Fibroblast of skin of abdomen (primary cell): ENCODE measurements at regions not wholly inside any gene's neighbourhood (a gene's known extent, or its start where the extent isn't known, plus 50 kb on each side); places are given as distances from the start of the nearest gene placed in this dataset.
"Not testable (repeated sequence)": the region's sequence is repeated elsewhere in the genome, so short reads cannot be mapped to it uniquely, and the experiment has no call there.

Source experiments
- DNase-seq: peaks from one replicate; pipeline ENCODE4 v3.0.0-alpha.2; 2013

DNA sequence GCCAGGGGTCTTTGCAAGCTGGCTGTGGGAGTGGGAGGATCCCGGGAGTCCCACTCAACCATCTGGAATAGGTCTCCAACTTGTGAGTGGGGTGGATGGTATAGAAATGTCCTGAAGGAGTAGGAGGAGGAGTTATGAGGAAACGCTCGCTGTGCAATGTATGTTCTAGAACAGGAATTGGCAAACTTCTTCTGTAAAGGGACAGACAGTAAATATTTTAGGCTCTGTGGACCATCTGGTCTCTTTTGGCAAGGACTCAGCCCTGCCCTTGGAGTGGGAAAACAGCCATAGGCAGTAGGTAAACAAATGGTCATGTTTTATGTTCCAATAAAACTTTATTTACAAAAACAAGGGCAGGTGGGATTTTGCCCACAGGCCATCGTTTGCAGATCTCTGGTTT lies 149.2 kb downstream of the NPIPB5 start:
- no peak for DNase-seq

DNA sequence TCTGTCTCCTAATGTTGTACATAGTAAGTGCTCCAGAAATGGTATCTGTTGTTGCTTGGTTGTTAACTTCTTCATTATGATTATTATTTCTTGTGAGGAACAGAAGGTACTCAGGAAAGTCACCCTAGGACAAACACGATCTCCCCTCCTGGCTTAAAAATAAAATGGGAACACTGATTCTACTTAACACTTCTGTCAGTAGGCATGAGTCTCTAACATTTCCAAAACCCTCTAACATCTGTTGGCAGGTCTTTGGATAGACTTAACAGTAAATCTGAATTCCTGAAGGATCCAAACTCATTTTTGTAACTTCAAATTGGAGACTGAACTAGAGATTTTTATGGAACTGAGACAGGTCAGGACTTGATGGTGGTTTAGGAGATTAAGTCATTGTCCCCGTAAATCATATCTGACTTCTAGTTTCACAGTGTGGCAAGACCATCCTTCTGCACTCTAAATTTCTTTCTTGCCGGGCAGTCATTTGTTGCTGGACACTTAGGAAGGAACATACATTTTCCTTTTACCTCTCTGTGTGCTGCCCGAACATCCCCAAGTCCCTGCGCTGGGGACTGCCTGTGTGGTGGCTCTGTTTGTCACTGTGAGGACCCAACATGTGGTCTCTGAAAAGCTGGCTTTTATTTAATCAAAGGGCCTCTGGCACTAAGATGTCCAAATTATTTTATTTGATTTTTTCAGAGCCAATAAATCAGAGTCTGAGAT lies 149.9 kb downstream of the NPIPB5 start:
- no peak for DNase-seq

DNA sequence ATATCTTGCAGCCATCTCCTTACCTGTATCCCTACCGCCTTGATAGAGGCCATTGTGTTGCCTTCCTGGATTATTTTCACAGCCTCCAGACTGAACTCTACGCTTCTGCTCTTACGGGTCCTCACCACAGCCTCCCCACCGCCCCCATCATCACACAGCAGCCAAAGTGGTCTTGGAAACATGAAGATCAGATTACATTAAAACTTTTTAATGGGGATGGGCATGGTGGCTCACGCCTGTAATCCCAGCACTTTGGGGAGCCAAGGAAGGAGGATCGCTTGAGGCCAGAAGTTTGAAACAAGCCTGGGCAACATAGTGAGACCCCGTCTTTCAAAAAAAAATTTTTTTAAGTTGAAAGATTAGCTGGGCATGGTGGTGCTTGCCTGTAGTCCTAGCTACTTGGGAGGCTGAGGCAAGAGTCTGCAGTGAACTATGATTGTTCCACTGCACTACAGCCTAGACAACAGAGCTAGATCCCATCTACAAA lies 150.5 kb downstream of the NPIPB5 start:
- no peak for DNase-seq

DNA sequence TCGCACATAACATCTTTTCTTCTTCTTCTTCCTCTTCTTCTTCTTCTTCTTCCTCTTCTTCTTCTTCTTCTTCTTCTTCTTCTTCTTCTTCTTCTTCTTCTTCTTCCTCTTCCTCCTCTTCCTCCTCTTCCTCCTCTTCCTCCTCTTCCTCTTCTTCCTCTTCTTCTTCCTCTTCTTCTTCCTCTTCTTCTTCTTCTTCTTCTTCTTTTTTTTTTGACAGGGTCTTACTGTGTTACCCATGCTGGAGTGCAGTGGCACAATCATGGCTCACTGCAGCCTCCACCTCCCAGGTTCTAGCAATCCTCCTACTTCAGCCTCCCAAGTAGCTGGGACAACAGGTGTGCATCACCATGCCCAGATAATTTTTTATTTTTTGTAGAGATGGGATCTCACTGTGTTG lies 151.0 kb upstream of the HS3ST2 start:
- DNase-seq, result not testable (repeated sequence)

DNA sequence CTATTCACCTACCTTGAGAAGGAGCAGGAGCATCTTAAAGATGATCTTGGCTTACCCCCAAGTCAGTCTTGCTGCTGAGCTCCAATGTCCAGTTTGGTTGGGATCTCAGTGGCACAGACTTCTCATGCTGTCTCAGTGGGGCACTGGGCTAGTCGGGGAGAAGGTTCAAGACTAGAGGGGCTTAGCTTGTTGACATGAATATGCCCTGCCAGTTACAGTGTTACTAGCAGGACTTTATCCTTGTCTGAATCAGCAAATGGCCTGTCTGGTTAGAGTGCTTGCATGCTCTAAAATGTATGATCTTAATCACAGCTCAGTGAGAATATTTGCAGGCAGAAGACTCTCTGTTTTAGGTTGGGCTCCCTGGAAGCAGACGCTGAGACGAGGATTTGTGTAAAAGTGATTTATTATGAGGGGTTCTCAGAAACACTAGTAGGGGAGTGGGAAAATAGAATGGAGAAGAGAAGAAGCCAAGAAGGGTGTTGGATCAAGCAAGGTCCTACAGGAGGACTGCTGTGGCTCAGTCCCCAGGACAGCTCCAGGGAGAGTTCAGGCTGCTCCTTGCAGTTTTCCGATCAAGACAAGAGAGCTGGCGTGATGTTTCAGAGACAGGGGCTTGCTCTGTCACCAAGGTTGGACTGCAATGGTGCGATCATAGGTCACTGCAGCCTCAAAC lies 150.4 kb upstream of the HS3ST2 start:
- DNase-seq, result no peak

DNA sequence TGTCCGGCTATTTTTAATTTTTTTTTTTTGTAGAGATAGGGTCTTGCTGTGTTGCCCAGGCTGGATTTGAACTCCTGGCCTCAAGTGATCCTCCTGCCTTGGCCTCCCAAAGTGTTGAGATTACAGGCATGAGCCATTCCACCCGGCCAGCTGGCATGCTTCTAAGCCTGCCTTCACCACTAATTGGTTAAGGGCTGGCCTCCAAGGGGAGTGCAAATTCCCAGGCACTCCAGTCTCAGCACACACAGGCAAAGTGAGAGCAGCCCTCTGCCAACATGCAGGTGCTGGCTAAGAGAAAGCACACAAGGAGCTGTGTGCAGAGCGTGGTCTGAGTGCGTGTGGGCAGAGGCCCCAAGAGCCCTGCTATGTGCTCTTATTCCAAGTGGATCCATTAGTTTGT lies 149.8 kb upstream of the HS3ST2 start:
- no peak for DNase-seq

DNA sequence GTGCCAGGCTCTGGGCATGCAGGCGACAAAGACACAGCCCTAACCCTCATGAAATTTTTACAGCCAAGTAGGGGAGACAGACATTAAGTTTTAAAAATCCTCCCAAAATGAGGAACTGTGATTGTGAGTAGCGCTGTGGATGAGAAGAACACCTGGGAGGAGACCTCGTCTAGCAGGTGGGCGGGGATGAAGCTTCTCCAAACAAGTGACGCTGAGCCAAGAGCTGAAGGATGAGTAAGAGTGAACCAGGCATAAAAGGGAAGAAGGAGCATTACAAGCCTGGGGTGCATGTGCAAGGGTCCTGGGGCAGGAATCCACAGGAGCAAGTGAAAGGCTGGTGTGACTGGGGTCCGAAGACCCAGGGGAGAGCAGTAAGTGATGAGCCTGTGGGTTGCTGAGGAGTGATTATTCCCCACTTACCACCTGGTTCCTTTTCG lies 149.4 kb upstream of the HS3ST2 start:
- no peak for DNase-seq

DNA sequence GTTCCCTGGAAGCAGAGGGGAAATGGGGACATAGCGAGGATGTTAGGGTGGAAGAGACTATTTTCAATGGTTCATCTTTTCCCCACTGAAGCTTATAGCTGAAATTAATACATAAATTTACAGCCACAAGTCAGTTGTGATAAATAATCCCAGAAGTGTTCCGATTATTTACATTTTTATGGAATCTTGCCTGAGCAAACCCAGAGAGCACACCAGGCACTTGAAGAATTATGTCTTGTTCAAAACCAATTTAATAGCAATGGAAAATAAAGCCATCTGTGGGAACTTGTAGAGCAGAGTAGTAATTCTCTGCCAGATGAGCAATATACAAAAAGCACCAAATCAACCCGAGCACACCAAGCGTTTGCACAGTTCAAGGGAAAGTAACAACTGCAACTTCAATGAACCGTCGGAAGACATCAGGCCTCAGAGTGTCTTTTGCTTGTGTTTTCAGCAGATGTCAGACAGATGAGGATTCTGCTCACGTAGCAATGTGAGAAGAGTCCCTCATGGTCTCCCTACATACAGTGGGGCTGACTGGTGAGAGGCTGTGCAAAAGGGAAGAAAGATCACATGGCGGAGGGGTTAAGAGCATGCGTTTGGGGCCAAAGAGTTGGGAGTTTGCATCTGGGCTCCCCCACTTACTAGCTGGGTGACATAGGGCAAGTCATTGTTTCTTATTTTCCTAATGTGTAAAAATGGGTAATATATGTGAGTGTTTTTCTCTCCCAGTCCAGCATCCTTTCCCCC lies 148.7 kb upstream of the HS3ST2 start:
- DNase-seq, result no peak

DNA sequence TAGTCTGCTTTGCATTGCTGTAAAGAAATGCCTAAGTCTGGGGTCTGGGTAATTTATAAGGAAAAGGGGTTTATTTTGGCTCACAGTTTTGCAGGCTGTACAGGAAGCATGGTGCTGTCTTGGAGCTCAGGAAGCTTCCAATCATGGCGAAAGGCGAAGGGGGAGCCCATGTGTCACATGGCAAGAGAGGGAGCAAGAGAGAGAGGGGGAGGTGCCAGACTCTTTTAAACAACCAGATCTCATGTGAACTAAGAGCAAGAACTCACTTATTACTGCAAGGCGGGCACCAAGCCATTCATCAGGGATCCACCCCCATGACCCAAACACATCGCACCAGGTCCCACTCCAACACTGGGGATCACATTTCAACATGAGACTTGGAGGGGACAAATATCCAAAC lies 148.2 kb upstream of the HS3ST2 start:
- no peak for DNase-seq

DNA sequence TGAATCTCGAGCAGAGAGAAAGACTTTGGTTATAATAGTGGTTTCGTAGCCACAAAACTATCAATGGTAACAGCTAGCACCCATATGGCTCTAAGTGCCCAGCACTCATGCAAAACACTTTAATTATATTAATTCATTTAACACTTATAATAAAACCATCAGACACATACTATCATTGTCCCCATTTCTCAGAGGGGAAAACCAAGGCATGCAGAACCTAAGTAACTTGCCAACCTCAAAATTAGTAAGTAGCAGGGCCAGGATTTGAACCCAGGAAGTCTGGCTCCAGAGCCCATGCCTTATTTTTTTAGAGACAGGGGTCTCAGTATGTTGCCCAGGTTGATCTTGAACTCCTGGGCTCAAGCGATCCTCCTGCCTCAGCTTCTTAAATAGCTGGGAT lies 145.6 kb upstream of the HS3ST2 start:
- DNase-seq, result no peak

DNA sequence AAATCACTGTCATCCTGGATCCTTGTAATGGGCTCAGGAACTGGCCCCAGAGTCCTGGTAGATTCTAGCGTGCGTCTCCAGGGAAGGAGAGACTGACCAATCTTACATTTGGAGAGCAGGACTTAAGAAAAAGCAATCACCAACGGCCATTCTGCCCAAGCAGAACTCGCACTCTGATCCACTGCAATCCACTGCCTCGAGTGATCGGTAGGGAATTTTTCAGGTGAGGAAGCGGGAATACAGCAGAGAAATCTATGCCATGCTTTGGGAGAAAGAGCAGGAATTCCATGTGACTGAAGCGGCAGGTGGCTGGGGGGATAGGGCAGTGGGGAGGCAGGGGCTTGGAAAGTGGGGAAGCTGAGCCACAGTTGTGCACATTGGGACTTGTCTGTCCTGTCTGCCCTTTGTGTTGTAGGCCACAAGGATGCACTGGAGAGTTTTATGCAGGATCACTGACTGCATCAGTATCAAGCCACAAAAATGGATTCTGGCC lies 143.9 kb upstream of the HS3ST2 start:
- DNase-seq, result no peak

DNA sequence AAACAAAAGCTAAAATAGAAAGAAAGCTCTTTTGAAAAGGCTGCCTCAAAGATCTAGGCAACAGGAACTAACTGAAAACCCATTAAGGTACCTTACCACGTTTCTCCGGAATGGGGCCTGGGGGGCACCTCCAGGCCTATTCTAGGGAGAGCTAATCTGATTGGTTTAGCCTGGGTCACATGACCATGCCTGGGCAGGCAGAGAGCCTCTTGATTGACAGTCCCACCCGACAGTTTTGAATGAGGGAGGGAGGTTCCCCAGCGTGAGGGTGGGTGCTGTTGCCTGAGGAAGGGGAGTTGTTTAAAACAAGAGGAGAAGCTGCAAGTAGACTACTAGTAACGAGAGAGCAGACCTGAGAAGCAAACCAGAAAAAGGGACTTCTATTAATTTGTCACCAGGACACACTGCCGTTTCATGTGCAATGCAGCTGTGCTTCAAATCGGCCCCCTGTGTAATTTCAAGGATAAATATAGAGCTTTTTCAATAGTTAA lies 143.4 kb upstream of the HS3ST2 start:
- no peak for DNase-seq

DNA sequence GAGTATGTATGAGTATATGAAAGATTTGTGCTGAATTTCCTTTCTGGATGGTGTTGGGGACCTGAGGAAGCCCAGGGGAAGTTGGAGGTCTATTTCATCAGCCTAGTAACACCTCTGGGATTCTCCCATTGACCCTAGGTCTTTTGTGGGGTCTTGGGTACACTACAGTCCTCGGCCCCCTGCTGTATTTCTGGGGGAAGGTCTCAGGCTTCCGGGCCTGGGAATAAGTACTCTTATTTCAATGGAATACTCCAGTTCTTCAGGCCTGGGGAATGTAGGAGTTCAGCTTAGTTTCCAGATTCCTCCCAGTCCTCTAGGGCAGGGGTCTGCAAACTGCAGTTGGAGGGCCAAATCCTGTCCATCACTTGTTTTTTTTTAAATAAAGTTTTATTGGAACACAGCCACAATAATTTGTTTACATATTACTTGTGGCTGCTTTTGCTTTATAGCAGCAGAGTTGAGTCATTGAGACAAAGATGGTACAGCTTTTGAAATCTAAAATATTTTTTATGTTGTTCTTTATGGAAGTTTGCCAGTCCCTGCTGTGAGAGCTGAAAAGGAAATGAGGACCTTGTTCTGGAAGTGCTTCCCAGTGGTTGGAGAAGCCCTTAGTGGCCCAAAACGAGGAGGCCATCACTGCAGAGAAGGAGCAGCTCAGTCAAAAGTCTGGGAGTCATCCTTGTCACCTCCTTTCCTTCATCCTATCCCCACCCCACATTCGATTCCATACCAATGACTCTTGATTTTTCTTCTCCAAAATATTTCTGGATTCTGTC lies 142.5 kb upstream of the HS3ST2 start:
- DNase-seq, result no peak

DNA sequence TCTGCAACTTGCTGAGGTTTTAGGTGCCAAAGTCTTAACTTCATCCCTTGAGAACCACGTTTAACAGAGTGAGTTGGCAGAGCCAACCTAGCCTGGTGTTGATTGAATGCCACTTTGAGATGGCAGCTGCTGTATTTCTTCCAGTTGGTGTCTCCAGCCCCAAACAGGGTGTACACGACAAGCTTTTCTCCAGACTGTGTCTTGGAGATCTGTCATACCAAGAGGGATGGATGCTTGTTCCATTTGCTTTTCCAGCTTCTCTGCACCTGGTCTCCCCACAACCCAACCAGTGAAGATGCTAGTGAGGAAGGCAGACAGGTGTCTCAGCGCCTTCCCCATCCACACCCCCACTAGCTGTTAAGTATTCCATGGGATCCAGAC lies 141.1 kb upstream of the HS3ST2 start:
- no peak for DNase-seq

DNA sequence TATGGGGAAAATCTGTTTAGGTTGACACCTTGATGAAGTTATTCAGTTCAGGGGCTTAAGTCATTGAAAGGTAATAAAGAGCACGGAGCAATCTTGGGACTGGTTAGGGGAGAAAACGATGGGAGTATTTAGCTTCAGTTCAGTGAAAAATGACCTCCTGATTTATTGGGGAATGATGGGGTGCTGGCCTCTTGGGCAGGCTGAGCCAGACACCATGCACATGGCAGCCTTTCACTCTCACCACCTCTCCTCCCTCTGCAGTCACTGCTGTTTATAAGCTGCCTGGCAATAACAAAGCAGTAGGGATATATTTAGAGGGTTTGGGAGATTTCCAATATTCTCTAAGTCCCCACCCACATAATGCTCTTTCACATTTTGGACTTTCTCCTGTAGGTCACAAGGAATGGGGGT lies 140.5 kb upstream of the HS3ST2 start:
- no peak for DNase-seq

DNA sequence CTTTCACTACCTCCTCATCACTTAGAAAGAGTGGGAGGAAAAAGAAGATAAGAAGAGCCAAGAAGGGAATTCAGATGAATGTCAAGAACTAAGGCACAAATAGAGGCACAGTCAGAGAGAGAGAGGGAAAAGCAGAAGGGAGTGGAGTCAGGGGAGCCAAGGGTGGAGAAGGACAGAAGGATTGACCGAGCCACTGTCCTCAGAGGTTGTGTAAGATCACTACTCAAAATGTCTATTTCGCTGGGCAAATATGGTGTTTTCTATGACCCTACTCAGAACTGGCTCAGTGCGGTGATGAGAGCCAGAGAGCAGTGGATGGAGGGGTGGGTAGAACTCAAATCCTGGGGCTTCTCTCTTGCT lies 139.2 kb upstream of the HS3ST2 start:
- no peak for DNase-seq

DNA sequence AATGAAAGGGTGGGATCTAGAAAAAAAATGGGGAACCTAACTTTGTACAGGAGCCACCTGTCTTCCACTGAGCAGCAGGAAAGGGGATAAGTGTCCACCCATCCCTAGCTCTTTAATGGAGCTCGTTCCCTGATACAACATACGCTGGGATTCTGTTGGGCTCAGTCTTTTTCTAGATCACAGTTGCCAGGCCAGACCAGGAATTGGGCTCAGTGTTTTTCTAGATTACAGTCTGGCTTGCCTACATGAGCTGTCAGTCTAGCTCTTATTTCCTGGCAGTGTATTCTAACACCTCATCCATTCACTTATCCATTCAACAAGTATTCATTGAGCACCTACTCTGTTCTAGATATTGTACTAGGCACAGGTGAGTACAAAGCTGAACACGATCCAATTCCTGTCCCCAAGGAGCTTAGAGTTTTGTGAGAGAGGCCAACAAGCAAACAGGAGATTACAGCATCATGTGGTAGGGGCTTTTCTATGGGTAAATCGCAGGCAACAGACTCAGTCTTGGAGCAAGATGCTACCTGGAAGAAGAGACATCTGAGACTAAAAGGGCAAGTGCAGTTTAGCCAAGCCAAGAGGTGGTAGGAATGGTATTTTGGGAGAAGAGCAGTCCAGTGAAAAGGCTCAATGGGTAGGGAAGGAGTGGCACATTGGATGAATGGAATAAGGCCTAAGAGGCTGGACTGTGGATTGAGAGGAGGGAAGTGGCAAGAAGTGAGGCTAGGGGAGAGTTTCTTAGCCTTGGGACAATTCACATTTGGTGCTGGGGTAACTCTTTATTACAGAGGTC lies 138.0 kb upstream of the HS3ST2 start:
- DNase-seq, result no peak

DNA sequence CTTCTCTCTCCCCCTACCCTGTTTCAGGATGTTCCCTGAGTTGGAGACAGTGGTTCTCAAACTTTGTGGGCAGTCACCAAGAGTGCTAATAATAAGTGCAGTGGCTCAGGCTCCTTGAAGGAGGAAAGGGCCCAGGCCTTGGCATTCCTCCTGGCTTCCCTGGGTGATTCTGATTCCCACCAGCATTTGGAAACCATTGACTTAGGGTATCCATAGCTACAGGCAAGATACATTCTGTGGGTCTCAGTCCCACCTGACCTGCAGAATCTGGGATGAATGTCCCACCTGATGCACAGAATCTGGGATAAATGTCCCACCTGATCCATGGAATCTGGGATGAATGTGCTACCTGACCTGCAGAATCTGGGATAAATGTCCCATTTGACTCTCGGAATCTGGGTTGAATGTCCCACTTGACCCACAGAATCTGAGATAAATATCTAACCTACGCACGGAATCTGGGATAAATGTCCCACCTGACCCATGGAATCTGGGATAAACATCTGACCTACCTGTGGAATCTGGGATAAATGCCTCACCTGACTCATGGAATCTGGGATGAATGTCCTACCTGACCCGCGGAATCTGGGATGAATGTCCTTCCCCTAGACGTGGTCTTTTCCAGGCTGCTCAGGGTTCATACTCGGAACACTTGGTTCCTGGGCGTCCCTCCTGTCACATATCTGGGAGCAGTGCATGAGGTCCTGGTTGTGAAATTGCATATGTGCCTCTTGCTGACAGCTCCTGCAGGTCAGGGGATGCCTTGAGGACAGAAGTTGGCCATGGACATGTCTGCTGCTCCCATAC lies 136.7 kb upstream of the HS3ST2 start:
- no peak for DNase-seq

DNA sequence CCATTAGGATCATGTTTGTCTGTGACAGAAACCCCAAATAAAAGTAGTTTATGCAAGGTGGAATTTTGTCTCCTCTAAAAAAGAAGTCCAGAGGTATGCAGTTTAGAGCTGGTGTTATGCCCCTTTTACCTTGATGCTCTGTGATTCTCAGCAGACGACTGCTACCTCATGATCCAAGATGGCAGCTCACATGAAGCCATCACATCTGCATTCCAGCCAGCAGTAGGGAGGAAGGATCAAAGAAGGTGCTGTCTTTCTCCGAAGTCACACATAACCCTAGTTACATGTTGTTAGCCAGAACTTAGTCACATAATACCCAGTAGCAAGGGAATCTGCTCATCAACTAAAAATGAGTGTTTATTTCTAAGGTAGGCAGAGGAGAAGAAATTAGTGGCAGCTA lies 135.7 kb upstream of the HS3ST2 start:
- no peak for DNase-seq

DNA sequence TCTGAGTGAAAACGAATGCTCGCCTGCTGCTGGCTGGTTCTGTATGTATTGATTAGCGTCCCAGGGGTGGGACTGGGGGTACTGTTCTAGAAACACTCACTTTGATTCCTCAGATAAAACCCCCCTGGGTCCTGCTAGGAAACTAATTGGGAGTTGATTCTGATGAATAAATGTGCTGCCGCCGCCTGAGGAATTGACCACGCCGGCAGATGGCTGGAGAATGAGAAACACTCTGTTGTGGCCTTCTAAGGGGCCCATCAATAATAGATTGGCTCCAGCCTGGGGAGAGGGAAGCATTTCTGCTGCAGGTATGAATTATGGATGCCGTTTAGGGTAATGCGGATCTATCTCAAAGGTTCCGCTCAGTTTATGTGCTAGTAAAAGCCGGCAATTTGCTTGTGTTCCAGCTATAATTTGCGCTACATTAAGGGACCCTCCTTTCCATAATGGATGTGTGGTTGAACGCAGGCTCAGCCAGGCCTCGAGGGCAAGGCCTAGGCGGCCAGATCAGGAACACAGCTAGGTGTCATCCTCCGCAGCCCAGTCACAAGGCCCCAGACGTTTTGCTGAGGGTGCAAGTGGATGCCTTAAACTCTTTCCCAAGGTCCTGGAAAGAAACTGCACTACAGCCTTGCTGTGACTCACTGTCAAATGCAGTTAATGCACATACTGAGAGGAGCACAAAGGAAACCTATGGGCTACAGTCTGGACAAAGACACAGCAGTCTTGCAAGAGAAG lies 132.2 kb upstream of the HS3ST2 start:
- no peak for DNase-seq
